A549 (cell line): ENCODE measurements at regions not wholly inside any gene's neighbourhood (a gene's known extent, or its start where the extent isn't known, plus 50 kb on each side); places are given as distances from the start of the nearest gene placed in this dataset.

ENCODE experiments used
- ATAC-seq, 2 experiments: fragments of 200-7000 bp in 1 of 2; fragments of >200 bp in 1 of 2; cut with Nextera tagmentation in 1 of 2; cut with Tn5 transposase in 1 of 2; 3 replicates each; pipeline versions ENCODE4 v1.8.0 to v1.9.1; 2018 to 2020; ENCODE audit warnings: mild to moderate bottlenecking in 1 of 2, moderate library complexity in 1 of 2
- CTCF ChIA-PET: fragments of 300-600 bp; sonication (Branson Sonifier 250); formaldehyde crosslinking; extraction: SDS; loops from one replicate; lab custom pipeline; 2021; ENCODE audit warnings: antibody characterized with exemption, inconsistent platforms; lab: Yijun Ruan, JAX
- POLR2A ChIA-PET: fragments of 350-600 bp; formaldehyde crosslinking; extraction: SDS; loops from one replicate; lab custom pipeline; 2021; ENCODE audit warnings: antibody characterized with exemption, inconsistent platforms; lab: Yijun Ruan, JAX
- DNase-seq, 2 experiments: peaks; one replicate each; pipeline versions ENCODE4 v3.0.0 to v3.0.0-alpha.2; 2011 to 2016; ENCODE audit warnings: low read depth in 1 of 2, low spot score in 1 of 2
- FAIRE-seq: peaks from 2 replicates; lab custom pipeline; 2011; peaks lifted over from hg19 to GRCh38; lab: Jason Lieb, UNC
- H3K27ac ChIP-seq, 2 experiments: fragments of >200 bp; sonication (Bioruptor Twin); formaldehyde crosslinking; 3 replicates each; pipeline ENCODE4 v1.5.1; 2016 to 2017
- H3K4me1 ChIP-seq: fragments of >200 bp; sonication (Bioruptor Twin); formaldehyde crosslinking; 3 replicates; pipeline ENCODE4 v1.6.1; 2016
- H3K4me2 ChIP-seq: fragments of >200 bp; sonication (Bioruptor Twin); formaldehyde crosslinking; 3 replicates; pipeline ENCODE4 v1.6.1; 2016
- H3K4me3 ChIP-seq: fragments of >200 bp; sonication (Bioruptor Twin); formaldehyde crosslinking; 3 replicates; pipeline ENCODE4 v1.5.1; 2016
- H3K9me3 ChIP-seq: fragments of >200 bp; sonication (Bioruptor Twin); formaldehyde crosslinking; 3 replicates; pipeline ENCODE4 v1.6.1; 2016
- ATOH8 ChIP-seq: fragments of 250-450 bp; sonication (Bioruptor Pico); IDR thresholded peaks from 2 replicates; pipeline ENCODE4 v1.5.0; 2020; ENCODE audit warnings: low read depth, mild to moderate bottlenecking, moderate library complexity
- CHD4 ChIP-seq: fragments of 200-600 bp; sonication (generic); IDR thresholded peaks from 2 replicates; pipeline ENCODE4 v1.6.1; 2016; ENCODE audit warnings: antibody characterized with exemption, mild to moderate bottlenecking, borderline replicate concordance
- EHMT2 ChIP-seq: fragments of 200-600 bp; sonication (generic); IDR thresholded peaks from 2 replicates; pipeline ENCODE4 v1.6.1; 2016; ENCODE audit warnings: antibody characterized with exemption, low read depth, mild to moderate bottlenecking, moderate library complexity
- FOSB ChIP-seq: fragments of 250-450 bp; sonication (Bioruptor Pico); IDR thresholded peaks from 2 replicates; pipeline ENCODE4 v1.5.0; 2020; ENCODE audit warnings: mild to moderate bottlenecking, moderate library complexity
- FOXS1 ChIP-seq: fragments of 250-450 bp; sonication (Bioruptor Pico); IDR thresholded peaks from 2 replicates; pipeline ENCODE4 v1.5.0; 2020; ENCODE audit warnings: mild to moderate bottlenecking, moderate library complexity
- GATA3 ChIP-seq: IDR thresholded peaks from 2 replicates; pipeline ENCODE4 v1.6.1; 2012; ENCODE audit warnings: borderline replicate concordance
- JUN ChIP-seq, 2 experiments: fragments of >200 bp; sonication (Bioruptor Twin); formaldehyde crosslinking; IDR thresholded peaks; 2 replicates in 1 of 2; 3 replicates in 1 of 2; pipeline ENCODE4 v1.6.1; 2016 to 2017
- KDM1A ChIP-seq: fragments of 200-600 bp; sonication (generic); IDR thresholded peaks from 2 replicates; pipeline ENCODE4 v1.6.1; 2016; ENCODE audit warnings: low read depth, mild to moderate bottlenecking
- MYC ChIP-seq: IDR thresholded peaks from 2 replicates; pipeline ENCODE4 v1.6.1; 2012; ENCODE audit warnings: mild to moderate bottlenecking, inconsistent platforms, low read length, improper control_type of control experiment, borderline replicate concordance
- PHF8 ChIP-seq: fragments of 200-600 bp; sonication (generic); IDR thresholded peaks from 2 replicates; pipeline ENCODE4 v1.6.1; 2016; ENCODE audit warnings: low read depth, mild to moderate bottlenecking, antibody characterized with exemption, moderate library complexity, borderline replicate concordance
- RAD21 ChIP-seq, 2 experiments: fragments of >200 bp in 1 of 2; sonication (Bioruptor Twin) in 1 of 2; formaldehyde crosslinking in 1 of 2; IDR thresholded peaks in 1 of 2; conservative IDR thresholded peaks in 1 of 2; 2 replicates in 1 of 2; 3 replicates in 1 of 2; pipeline ENCODE4 v1.6.1; 2012 to 2018; ENCODE audit warnings: inconsistent platforms in 1 of 2
- RNF2 ChIP-seq: fragments of 200-600 bp; sonication (generic); IDR thresholded peaks from 2 replicates; pipeline ENCODE4 v1.6.1; 2016; ENCODE audit warnings: low read depth, mild to moderate bottlenecking, antibody characterized with exemption, moderate library complexity, borderline replicate concordance
- TFCP2L1 ChIP-seq: fragments of 250-450 bp; sonication (Bioruptor Pico); IDR thresholded peaks from 2 replicates; pipeline ENCODE4 v1.5.0; 2021; ENCODE audit warnings: mild to moderate bottlenecking
- USF2 ChIP-seq: fragments of 450-650 bp; IDR thresholded peaks from 2 replicates; pipeline ENCODE4 v1.6.1; 2014; ENCODE audit warnings: antibody characterized with exemption
- ZFP36 ChIP-seq: fragments of 450-650 bp; IDR thresholded peaks from 2 replicates; pipeline ENCODE4 v1.6.1; 2014; ENCODE audit warnings: borderline replicate concordance; ENCODE audit not compliant: partially characterized antibody
- WGBS: methylation state at CpG from one replicate; pipeline ENCODE4 v1.1.6; 2017; ENCODE audit errors: missing lambda C conversion rate; 5-methylcytosine and 5-hydroxymethylcytosine counted together
- TF ChIP-seq, protein P1 (sequence below): fragments of 150-350 bp; IDR thresholded peaks from 2 replicates; pipeline ENCODE4 v1.6.1; 2014; ENCODE audit warnings: low read depth, mild to moderate bottlenecking, low read length
- TF ChIP-seq, protein P2 (sequence below): fragments of 200-600 bp; sonication (generic); IDR thresholded peaks from 2 replicates; pipeline ENCODE4 v1.6.1; 2016; ENCODE audit warnings: antibody characterized with exemption, mild to moderate bottlenecking, moderate library complexity
- TF ChIP-seq, protein P3 (sequence below): IDR thresholded peaks from 2 replicates; pipeline ENCODE4 v1.6.1; 2012

DNA sequence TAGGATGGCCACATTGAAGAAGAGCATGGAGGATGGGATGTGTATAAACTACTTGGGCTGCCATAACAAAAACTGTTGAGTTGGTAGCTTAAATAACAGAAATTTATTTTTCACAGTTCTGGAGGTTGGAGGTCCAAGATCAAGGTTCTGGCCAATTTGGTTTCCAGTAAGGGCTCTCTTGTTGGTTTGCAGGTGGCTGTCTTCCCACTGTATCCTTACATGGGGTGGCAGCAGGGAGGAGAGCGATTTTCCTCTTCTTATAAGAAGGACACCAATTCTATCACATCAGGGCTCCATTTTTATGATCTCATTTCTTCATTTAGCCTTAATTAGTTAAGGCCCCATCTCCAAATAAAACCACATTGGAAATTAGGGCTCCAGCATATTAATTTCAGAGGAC, 465.7 kb downstream of the GADD45G start:
- Histone ChIP-seq H3K4me1 (no peaks in the 10 kb centered on the region), H3K4me2 (no peak overlapping the region), H3K9me3 (no peaks in the 10 kb centered on the region), H3K27ac (no peak overlapping the region), H3K4me3 (no peak overlapping the region)
- ChIA-PET POLR2A (no interaction called here), CTCF (interaction anchor here (0.9 to 2.4 kb wide), 3 partner anchors 10 to 467 kb away, joined by 3 to 8 read pairs (median 3); no protein-coding TSS in a partner anchor)
- TF ChIP-seq PHF8, result no peak
- TF ChIP-seq KDM1A, result no peak
- TF ChIP-seq FOSB (CRISPR knock-in tag), result no peak
- no peak for TF ChIP-seq USF2
- no peak for TF ChIP-seq MYC
- TF ChIP-seq CHD4, result no peak
- ATAC-seq (no peak), FAIRE-seq (no peak), DNase-seq (no peak)
- 17% methylated on average over 1 of the region's 1 CpG for WGBS

- DNase-seq (no peak), FAIRE-seq (no peak), ATAC-seq (no peak)
- Histone ChIP-seq H3K4me2 (no peak overlapping the region), H3K27ac (no peak overlapping the region), H3K4me3 (no peak overlapping the region), H3K9me3 (no peaks in the 10 kb centered on the region), H3K4me1 (no peaks in the 10 kb centered on the region)
- no peak for TF ChIP-seq RNF2
- TF ChIP-seq TFCP2L1 (CRISPR knock-in tag), result no peak
- no peak for TF ChIP-seq GATA3
- no peak for TF ChIP-seq ATOH8 (CRISPR knock-in tag)
- TF ChIP-seq, protein P1, sequence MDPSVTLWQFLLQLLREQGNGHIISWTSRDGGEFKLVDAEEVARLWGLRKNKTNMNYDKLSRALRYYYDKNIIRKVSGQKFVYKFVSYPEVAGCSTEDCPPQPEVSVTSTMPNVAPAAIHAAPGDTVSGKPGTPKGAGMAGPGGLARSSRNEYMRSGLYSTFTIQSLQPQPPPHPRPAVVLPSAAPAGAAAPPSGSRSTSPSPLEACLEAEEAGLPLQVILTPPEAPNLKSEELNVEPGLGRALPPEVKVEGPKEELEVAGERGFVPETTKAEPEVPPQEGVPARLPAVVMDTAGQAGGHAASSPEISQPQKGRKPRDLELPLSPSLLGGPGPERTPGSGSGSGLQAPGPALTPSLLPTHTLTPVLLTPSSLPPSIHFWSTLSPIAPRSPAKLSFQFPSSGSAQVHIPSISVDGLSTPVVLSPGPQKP, result no peak
- TF ChIP-seq JUN (IDR thresholded peaks at IDR 0.05), result no peak
- TF ChIP-seq, protein P2, sequence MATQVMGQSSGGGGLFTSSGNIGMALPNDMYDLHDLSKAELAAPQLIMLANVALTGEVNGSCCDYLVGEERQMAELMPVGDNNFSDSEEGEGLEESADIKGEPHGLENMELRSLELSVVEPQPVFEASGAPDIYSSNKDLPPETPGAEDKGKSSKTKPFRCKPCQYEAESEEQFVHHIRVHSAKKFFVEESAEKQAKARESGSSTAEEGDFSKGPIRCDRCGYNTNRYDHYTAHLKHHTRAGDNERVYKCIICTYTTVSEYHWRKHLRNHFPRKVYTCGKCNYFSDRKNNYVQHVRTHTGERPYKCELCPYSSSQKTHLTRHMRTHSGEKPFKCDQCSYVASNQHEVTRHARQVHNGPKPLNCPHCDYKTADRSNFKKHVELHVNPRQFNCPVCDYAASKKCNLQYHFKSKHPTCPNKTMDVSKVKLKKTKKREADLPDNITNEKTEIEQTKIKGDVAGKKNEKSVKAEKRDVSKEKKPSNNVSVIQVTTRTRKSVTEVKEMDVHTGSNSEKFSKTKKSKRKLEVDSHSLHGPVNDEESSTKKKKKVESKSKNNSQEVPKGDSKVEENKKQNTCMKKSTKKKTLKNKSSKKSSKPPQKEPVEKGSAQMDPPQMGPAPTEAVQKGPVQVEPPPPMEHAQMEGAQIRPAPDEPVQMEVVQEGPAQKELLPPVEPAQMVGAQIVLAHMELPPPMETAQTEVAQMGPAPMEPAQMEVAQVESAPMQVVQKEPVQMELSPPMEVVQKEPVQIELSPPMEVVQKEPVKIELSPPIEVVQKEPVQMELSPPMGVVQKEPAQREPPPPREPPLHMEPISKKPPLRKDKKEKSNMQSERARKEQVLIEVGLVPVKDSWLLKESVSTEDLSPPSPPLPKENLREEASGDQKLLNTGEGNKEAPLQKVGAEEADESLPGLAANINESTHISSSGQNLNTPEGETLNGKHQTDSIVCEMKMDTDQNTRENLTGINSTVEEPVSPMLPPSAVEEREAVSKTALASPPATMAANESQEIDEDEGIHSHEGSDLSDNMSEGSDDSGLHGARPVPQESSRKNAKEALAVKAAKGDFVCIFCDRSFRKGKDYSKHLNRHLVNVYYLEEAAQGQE, result no peak
- TF ChIP-seq EHMT2, result no peak
- no peak for TF ChIP-seq ZFP36
- no peak for TF ChIP-seq RAD21 (conservative IDR thresholded peaks at IDR 0.05 in 1 of 2, IDR thresholded peaks at IDR 0.05 in 1 of 2)
- TF ChIP-seq, protein P3, sequence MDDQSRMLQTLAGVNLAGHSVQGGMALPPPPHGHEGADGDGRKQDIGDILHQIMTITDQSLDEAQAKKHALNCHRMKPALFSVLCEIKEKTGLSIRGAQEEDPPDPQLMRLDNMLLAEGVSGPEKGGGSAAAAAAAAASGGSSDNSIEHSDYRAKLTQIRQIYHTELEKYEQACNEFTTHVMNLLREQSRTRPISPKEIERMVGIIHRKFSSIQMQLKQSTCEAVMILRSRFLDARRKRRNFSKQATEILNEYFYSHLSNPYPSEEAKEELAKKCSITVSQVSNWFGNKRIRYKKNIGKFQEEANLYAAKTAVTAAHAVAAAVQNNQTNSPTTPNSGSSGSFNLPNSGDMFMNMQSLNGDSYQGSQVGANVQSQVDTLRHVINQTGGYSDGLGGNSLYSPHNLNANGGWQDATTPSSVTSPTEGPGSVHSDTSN, result no peak
- TF ChIP-seq FOXS1 (CRISPR knock-in tag), result no peak
- ChIA-PET POLR2A (no interaction called here), CTCF (interaction anchor here (0.8 to 2.4 kb wide), 4 partner anchors 10 to 468 kb away, joined by 3 to 8 read pairs (median 4); no protein-coding TSS in a partner anchor)
- 52% methylated on average over 7 of the region's 7 CpGs for WGBS
These were observed 466.3 kb downstream of the GADD45G start for GRCh38 chr9:90070931-90071660.
